Lower lobe of right lung (tissue), 2 donors: ENCODE measurements at regions not wholly inside any gene's neighbourhood (a gene's known extent, or its start where the extent isn't known, plus 50 kb on each side); places are given as distances from the start of the nearest gene placed in this dataset.

Experiments
- ATAC-seq, 2 donors: fragments of 200-7000 bp; cut with Tn5 transposase; one replicate each; pipeline ENCODE4 v1.9.1; 2020 to 2022; ENCODE audit warnings: mild to moderate bottlenecking in 2 of 2, moderate library complexity in 2 of 2
- DNase-seq: peaks from one replicate; pipeline ENCODE4 v3.0.0-alpha.2; 2020
- H3K27ac ChIP-seq: fragments of 200-600 bp; one replicate; pipeline ENCODE4 v1.8.0; 2022
- H3K27me3 ChIP-seq: fragments of 200-600 bp; one replicate; pipeline ENCODE4 v1.8.0; 2022; ENCODE audit warnings: low read depth
- H3K36me3 ChIP-seq: fragments of 200-600 bp; one replicate; pipeline ENCODE4 v1.8.0; 2022; ENCODE audit warnings: mild to moderate bottlenecking
- H3K4me1 ChIP-seq: fragments of 200-600 bp; one replicate; pipeline ENCODE4 v1.8.0; 2022
- H3K4me3 ChIP-seq: fragments of 200-600 bp; one replicate; pipeline ENCODE4 v1.8.0; 2022; ENCODE audit warnings: mild to moderate bottlenecking
- H3K9me3 ChIP-seq: fragments of 200-600 bp; one replicate; pipeline ENCODE4 v1.8.0; 2022
- CTCF ChIP-seq: fragments of 200-600 bp; IDR thresholded peaks from one replicate; pipeline ENCODE4 v1.8.0; 2022; ENCODE audit warnings: antibody characterized with exemption, mild to moderate bottlenecking
- intact Hi-C: fragments of 100-400 bp; cut with DNase I; formaldehyde crosslinking; loops from one replicate; pipeline ENCODE4 v1.11.0; 2022
- donor health status: DM: no; HTN: yes; CAD: no; lungs with severe emphysema.

DNA sequence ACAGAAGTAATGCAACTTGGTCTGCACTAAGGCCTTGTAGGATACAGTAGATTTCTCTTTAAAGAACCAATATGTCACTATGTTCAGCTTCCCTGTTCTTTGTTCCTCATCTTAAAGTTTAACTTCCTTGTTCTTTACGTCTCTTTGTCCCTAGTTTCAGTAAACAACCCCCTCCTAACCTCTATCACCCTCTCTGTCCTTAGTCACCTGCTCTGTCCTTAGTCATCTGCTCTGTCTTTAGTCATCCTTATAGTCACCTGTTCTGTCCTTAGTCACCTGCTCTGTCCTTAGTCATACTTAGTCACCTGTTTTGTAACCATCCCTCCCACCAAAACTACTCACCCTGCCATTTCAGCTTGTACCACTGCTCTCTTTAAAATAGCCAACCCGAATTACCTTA is 144.6 kb upstream of the TMEM106B start:
- DNase-seq (no peak), ATAC-seq (peak; percentile 63 to 74)
- H3K36me3 ChIP-seq: no peaks in the 10 kb centered on the region
- H3K4me1 ChIP-seq: no peaks in the 10 kb centered on the region
- no peaks in the 10 kb centered on the region for H3K9me3 ChIP-seq
- H3K27ac ChIP-seq: no peak overlapping the region
- intact Hi-C loops: loop anchor here (5.0 kb wide), 1 partner anchor 251 kb away; no protein-coding TSS in a partner anchor
- TF ChIP-seq CTCF: no peak
- no peaks in the 10 kb centered on the region for H3K27me3 ChIP-seq
- no peak overlapping the region for H3K4me3 ChIP-seq

- H3K36me3 ChIP-seq: no peaks in the 10 kb centered on the region
- no peaks in the 10 kb centered on the region for H3K27me3 ChIP-seq
- DNase-seq: no peak
- ATAC-seq: peak; percentile 79 to 90
- H3K4me1 ChIP-seq: no peaks in the 10 kb centered on the region
- intact Hi-C loops: loop anchor here (5.0 kb wide), 1 partner anchor 250 kb away; no protein-coding TSS in a partner anchor
- no peak overlapping the region for H3K27ac ChIP-seq
- peak; percentile 65 for TF ChIP-seq CTCF
- H3K9me3 ChIP-seq: no peaks in the 10 kb centered on the region
- H3K4me3 ChIP-seq: no peak overlapping the region
These were observed 143.8 kb upstream of the TMEM106B start for GRCh38 chr7:12067156-12067831.

DNA sequence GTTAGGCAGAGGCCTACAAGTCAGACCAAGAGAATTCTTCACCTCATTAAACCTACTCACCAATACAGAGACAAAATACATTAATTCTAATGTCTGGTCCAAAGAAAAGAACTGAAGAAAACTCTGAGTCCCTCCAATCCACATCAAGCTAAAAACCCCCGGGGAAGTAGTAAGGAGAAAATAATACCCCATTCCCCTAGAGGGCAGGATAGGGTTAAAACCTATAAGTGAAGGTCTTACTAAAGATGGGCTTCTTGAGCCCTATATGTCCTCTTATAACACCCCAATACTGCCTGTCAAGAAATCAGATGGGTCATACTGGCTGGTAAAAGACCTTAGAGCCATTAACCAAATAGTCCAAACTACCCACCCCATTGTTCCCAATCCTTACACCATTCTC is 141.3 kb upstream of the TMEM106B start:
- TF ChIP-seq CTCF: no peak
- DNase-seq (no peak), ATAC-seq (no peak)
- no peaks in the 10 kb centered on the region for H3K36me3 ChIP-seq
- peaks cover under 1% of the 10 kb centered on the region for H3K9me3 ChIP-seq
- no peaks in the 10 kb centered on the region for H3K27me3 ChIP-seq
- H3K4me1 ChIP-seq: no peaks in the 10 kb centered on the region
- no peak overlapping the region for H3K4me3 ChIP-seq
- no peak overlapping the region for H3K27ac ChIP-seq
- intact Hi-C loops: loop anchor here (5.0 kb wide), 1 partner anchor 248 kb away; no protein-coding TSS in a partner anchor

DNA sequence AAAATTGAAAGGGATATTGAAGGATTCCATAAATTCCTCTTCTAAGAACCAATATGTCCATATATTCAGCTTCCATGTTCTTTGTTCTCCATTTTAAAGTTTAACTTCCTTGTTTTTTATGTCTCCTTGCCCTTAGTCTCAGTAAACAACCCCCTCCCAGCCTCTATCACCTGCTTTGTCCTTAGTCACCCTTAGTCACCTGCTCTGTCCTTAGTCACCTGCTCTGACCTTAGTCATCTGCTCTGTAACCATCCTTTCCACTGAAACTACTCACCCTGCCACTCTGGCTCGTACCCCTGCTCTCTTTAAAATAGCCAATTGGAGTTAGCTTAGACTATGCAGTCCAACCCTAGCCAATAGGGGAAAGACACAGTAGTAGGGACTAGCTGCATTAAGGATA is 136.2 kb upstream of the TMEM106B start:
- DNase-seq (no peak), ATAC-seq (no peak)
- H3K4me1 ChIP-seq: no peaks in the 10 kb centered on the region
- H3K27me3 ChIP-seq: no peaks in the 10 kb centered on the region
- no peak overlapping the region for H3K27ac ChIP-seq
- no peak for TF ChIP-seq CTCF
- H3K36me3 ChIP-seq: no peaks in the 10 kb centered on the region
- intact Hi-C loops: no loop called here
- H3K9me3 ChIP-seq: peaks cover 14% of the 10 kb centered on the region
- no peak overlapping the region for H3K4me3 ChIP-seq

- Histone ChIP-seq H3K4me3 (no peak overlapping the region), H3K36me3 (no peaks in the 10 kb centered on the region), H3K4me1 (no peaks in the 10 kb centered on the region), H3K27me3 (no peaks in the 10 kb centered on the region), H3K9me3 (peaks cover 11% of the 10 kb centered on the region), H3K27ac (no peak overlapping the region)
- TF ChIP-seq CTCF: no peak
- ATAC-seq (no peak), DNase-seq (no peak)
- intact Hi-C loops: no loop called here
These were observed 131.1 kb upstream of the TMEM106B start for GRCh38 chr7:12080006-12080405.
